ENCODE measurements at regions not wholly inside any gene's neighbourhood (a gene's known extent, or its start where the extent isn't known, plus 50 kb on each side); places are given as distances from the start of the nearest gene placed in this dataset.

- H3K4me3 ChIP-seq (ENCODE audit: control extremely low read depth in 1 of 5, extremely low read depth in 1 of 5, insufficient read depth in 1 of 5, low read depth in 2 of 5, low read length in 4 of 5): no peak overlapping the region
- DNase-seq (no peak), ATAC-seq (ENCODE audit: low read depth) (no peak)
- H2AFZ ChIP-seq (ENCODE audit: insufficient read depth, low read depth, low read length, poor library complexity, severe bottlenecking): no peak overlapping the region
- H3K9me3 ChIP-seq (ENCODE audit: control extremely low read depth in 1 of 3, control insufficient read depth in 2 of 3, insufficient read depth in 1 of 3, low read length in 2 of 3): no peaks in the 10 kb centered on the region
- intact Hi-C loops (cut with micrococcal nuclease): no loop called here
- H4K20me1 ChIP-seq (ENCODE audit: control insufficient read depth, insufficient read depth, low read length, poor library complexity, severe bottlenecking): no peaks in the 10 kb centered on the region
- H3K4me1 Mint-ChIP-seq: peaks cover 3% of the 10 kb centered on the region
- no peaks in the 10 kb centered on the region for H3K4me1 ChIP-seq (ENCODE audit: control insufficient read depth in 2 of 2, insufficient read depth in 2 of 2, low read length in 2 of 2)
- peaks cover 35% of the 10 kb centered on the region for H3K27me3 Mint-ChIP-seq
- CTCF ChIA-PET: no interaction called here
- H3K4me3 Mint-ChIP-seq: no peak overlapping the region
- no peaks in the 10 kb centered on the region for H3K79me2 ChIP-seq (ENCODE audit: control insufficient read depth, insufficient read depth, low read length)
- POLR2A ChIA-PET: no interaction called here
- H3K27me3 ChIP-seq (replicated peaks in 1 of 4; ENCODE audit: control extremely low read depth in 1 of 4, control insufficient read depth in 3 of 4, insufficient read depth in 4 of 4, low read length in 3 of 4): peaks cover 0 to 6% (median 3%) of the 10 kb centered on the region in 4 experiments
- H3K9me3 Mint-ChIP-seq (ENCODE audit: insufficient read depth): no peaks in the 10 kb centered on the region
- H3K27ac Mint-ChIP-seq: no peak overlapping the region
- WGBS (ENCODE audit: insufficient coverage): no CpG with 5 or more reads among the region's 3 CpGs
- no peaks in the 10 kb centered on the region for H3K36me3 ChIP-seq (replicated peaks in 1 of 2; ENCODE audit: control extremely low read depth in 1 of 2, control insufficient read depth in 1 of 2, extremely low read depth in 1 of 2, insufficient read depth in 2 of 2, low read length in 1 of 2)
- TF ChIP-seq, protein P1, sequence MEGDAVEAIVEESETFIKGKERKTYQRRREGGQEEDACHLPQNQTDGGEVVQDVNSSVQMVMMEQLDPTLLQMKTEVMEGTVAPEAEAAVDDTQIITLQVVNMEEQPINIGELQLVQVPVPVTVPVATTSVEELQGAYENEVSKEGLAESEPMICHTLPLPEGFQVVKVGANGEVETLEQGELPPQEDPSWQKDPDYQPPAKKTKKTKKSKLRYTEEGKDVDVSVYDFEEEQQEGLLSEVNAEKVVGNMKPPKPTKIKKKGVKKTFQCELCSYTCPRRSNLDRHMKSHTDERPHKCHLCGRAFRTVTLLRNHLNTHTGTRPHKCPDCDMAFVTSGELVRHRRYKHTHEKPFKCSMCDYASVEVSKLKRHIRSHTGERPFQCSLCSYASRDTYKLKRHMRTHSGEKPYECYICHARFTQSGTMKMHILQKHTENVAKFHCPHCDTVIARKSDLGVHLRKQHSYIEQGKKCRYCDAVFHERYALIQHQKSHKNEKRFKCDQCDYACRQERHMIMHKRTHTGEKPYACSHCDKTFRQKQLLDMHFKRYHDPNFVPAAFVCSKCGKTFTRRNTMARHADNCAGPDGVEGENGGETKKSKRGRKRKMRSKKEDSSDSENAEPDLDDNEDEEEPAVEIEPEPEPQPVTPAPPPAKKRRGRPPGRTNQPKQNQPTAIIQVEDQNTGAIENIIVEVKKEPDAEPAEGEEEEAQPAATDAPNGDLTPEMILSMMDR (IDR thresholded peaks at IDR 0.05): no peak
- TF ChIP-seq EZH2 (IDR thresholded peaks at IDR 0.05; ENCODE audit: borderline replicate concordance, insufficient read depth, low read depth, low read length, poor library complexity, severe bottlenecking): no peak
- H3K9ac ChIP-seq (ENCODE audit: low read length): no peak overlapping the region
- H3K4me2 ChIP-seq (replicated peaks; ENCODE audit: low read depth, low read length, poor library complexity, severe bottlenecking): no peak overlapping the region
- no peak overlapping the region for H3K27ac ChIP-seq (ENCODE audit: low read length in 2 of 2)
These were observed 342.2 kb upstream of the SLC30A5 start for GRCh38 chr5:68751661-68752060.

DNA sequence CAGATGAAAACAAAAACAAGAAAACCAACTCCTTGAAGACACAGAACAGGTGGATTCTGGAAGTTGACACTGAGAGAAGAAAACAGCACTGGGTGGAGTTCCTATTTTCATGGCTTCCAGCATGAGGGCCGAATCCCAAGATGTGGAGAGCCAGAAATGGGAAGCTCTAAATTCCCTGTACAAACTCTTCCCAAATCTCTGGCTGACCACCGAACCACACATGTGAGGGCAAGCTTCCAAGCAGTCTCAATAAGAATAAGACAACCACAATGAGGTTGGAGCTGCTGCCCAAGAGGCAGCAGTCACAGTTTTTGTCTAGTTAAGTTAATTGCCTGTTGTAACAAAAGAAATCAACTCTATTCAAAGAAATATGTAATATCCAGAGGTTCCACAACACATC is 339.3 kb upstream of the SLC30A5 start:
- H2AFZ ChIP-seq (ENCODE audit: insufficient read depth, low read depth, low read length, poor library complexity, severe bottlenecking): no peak overlapping the region
- no peak for TF ChIP-seq EZH2 (IDR thresholded peaks at IDR 0.05; ENCODE audit: borderline replicate concordance, insufficient read depth, low read depth, low read length, poor library complexity, severe bottlenecking)
- TF ChIP-seq, protein P1 (IDR thresholded peaks at IDR 0.05): no peak
- H3K4me3 ChIP-seq (ENCODE audit: control extremely low read depth in 1 of 5, extremely low read depth in 1 of 5, insufficient read depth in 1 of 5, low read depth in 2 of 5, low read length in 4 of 5): no peak overlapping the region
- no peak overlapping the region for H3K9ac ChIP-seq (ENCODE audit: low read length)
- ATAC-seq (ENCODE audit: low read depth) (no peak), DNase-seq (no peak)
- Mint-ChIP-seq H3K27me3 (peaks cover 26% of the 10 kb centered on the region), H3K4me3 (no peak overlapping the region), H3K4me1 (peaks cover 9% of the 10 kb centered on the region), H3K9me3 (ENCODE audit: insufficient read depth) (no peaks in the 10 kb centered on the region), H3K27ac (no peak overlapping the region)
- no peak overlapping the region for H3K27ac ChIP-seq (ENCODE audit: low read length in 2 of 2)
- H3K9me3 ChIP-seq (ENCODE audit: control extremely low read depth in 1 of 3, control insufficient read depth in 2 of 3, insufficient read depth in 1 of 3, low read length in 2 of 3): no peaks in the 10 kb centered on the region
- no peaks in the 10 kb centered on the region for H3K36me3 ChIP-seq (replicated peaks in 1 of 2; ENCODE audit: control extremely low read depth in 1 of 2, control insufficient read depth in 1 of 2, extremely low read depth in 1 of 2, insufficient read depth in 2 of 2, low read length in 1 of 2)
- WGBS (ENCODE audit: insufficient coverage): 100% methylated on average over 2 of the region's 2 CpGs
- no peaks in the 10 kb centered on the region for H4K20me1 ChIP-seq (ENCODE audit: control insufficient read depth, insufficient read depth, low read length, poor library complexity, severe bottlenecking)
- intact Hi-C loops (cut with micrococcal nuclease): no loop called here
- H3K27me3 ChIP-seq (replicated peaks in 1 of 4; ENCODE audit: control extremely low read depth in 1 of 4, control insufficient read depth in 3 of 4, insufficient read depth in 4 of 4, low read length in 3 of 4): peaks cover 0 to 4% (median 1%) of the 10 kb centered on the region in 4 experiments
- H3K4me2 ChIP-seq (replicated peaks; ENCODE audit: low read depth, low read length, poor library complexity, severe bottlenecking): no peak overlapping the region
- H3K4me1 ChIP-seq (ENCODE audit: control insufficient read depth in 2 of 2, insufficient read depth in 2 of 2, low read length in 2 of 2): peaks cover 11% of the 10 kb centered on the region in 2 donors
- POLR2A ChIA-PET: no interaction called here
- H3K79me2 ChIP-seq (ENCODE audit: control insufficient read depth, insufficient read depth, low read length): no peaks in the 10 kb centered on the region
- CTCF ChIA-PET: no interaction called here
